ENCODE measurements at regions not wholly inside any gene's neighbourhood (a gene's known extent, or its start where the extent isn't known, plus 50 kb on each side); places are given as distances from the start of the nearest gene placed in this dataset.
"Not testable (repeated sequence)": the region's sequence is repeated elsewhere in the genome, so short reads cannot be mapped to it uniquely, and the experiment has no call there.

GRCh38 chr1:146472192-146472861 is 243.5 kb upstream of the NOTCH2NLA start:
- TF ChIP-seq, protein P1, sequence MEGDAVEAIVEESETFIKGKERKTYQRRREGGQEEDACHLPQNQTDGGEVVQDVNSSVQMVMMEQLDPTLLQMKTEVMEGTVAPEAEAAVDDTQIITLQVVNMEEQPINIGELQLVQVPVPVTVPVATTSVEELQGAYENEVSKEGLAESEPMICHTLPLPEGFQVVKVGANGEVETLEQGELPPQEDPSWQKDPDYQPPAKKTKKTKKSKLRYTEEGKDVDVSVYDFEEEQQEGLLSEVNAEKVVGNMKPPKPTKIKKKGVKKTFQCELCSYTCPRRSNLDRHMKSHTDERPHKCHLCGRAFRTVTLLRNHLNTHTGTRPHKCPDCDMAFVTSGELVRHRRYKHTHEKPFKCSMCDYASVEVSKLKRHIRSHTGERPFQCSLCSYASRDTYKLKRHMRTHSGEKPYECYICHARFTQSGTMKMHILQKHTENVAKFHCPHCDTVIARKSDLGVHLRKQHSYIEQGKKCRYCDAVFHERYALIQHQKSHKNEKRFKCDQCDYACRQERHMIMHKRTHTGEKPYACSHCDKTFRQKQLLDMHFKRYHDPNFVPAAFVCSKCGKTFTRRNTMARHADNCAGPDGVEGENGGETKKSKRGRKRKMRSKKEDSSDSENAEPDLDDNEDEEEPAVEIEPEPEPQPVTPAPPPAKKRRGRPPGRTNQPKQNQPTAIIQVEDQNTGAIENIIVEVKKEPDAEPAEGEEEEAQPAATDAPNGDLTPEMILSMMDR (IDR thresholded peaks at IDR 0.05), result not testable (repeated sequence)
- TF ChIP-seq POLR2A (IDR thresholded peaks at IDR 0.05), result not testable (repeated sequence)

All from testis (tissue), 2 donors.